Esophagus (tissue), 2 donors: ENCODE measurements at regions not wholly inside any gene's neighbourhood (a gene's known extent, or its start where the extent isn't known, plus 50 kb on each side); places are given as distances from the start of the nearest gene placed in this dataset.

Source experiments
- H3K27ac ChIP-seq, 2 donors: one replicate each; pipeline ENCODE4 v1.5.1; 2013; ENCODE audit warnings: low read depth in 2 of 2, mild to moderate bottlenecking in 2 of 2, inconsistent platforms in 1 of 2, low read length in 1 of 2, moderate library complexity in 1 of 2
- H3K27me3 ChIP-seq, 2 donors: one replicate each; pipeline ENCODE4 v1.6.1; 2013; ENCODE audit warnings: low read length in 2 of 2, control low read depth in 1 of 2, mild to moderate bottlenecking in 1 of 2; ENCODE audit not compliant: insufficient read depth in 2 of 2, control insufficient read depth in 1 of 2
- H3K36me3 ChIP-seq, 2 donors: one replicate each; pipeline ENCODE4 v1.6.1; 2013; ENCODE audit warnings: low read length in 1 of 2; ENCODE audit not compliant: control insufficient read depth in 2 of 2, insufficient read depth in 2 of 2
- H3K4me1 ChIP-seq, 2 donors: one replicate each; pipeline ENCODE4 v1.6.1; 2013; ENCODE audit warnings: low read length in 1 of 2; ENCODE audit not compliant: control insufficient read depth in 2 of 2, insufficient read depth in 2 of 2
- H3K4me3 ChIP-seq, 2 donors: one replicate each; pipeline ENCODE4 v1.5.1; 2013; ENCODE audit warnings: low read length in 2 of 2, mild to moderate bottlenecking in 2 of 2, low read depth in 1 of 2, moderate library complexity in 1 of 2
- H3K9me3 ChIP-seq, 2 donors: one replicate each; pipeline ENCODE4 v1.6.1; 2013; ENCODE audit warnings: mild to moderate bottlenecking in 2 of 2, low read depth in 1 of 2, low read length in 1 of 2, moderate library complexity in 1 of 2; ENCODE audit not compliant: control insufficient read depth in 2 of 2, insufficient read depth in 1 of 2
- WGBS, 2 donors: extraction: QIAGEN DNeasy Blood & Tissue Kit; methylation state at CpG; one replicate each; pipeline ENCODE4 v1.1.7; 2013; 5-methylcytosine and 5-hydroxymethylcytosine counted together
- donor health status: healthy with polysubstance abuse.
- donor health status: Bipolar disorder and iron deficiency.

DNA sequence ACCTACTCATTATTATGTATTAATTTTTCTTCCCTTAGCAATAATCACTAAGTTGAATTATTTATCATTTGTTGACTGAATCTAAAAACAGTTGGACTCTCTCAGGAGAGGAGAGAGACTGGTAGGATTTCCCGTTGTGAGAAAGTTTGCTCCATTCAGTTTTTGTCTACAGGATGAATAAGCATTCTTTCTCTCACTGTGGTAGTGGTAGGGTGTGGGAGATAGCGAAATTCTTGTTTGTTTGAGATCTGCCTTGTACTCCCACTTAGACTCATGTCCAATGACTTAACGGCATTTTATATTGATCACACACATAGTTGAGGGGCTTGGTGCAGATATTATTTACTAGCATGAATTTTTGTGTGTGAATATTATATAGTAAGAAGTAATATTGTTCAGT is 421.0 kb upstream of the PDE3A start:
- 83 to 84% methylated on average over 3 of the region's 3 CpGs for WGBS, 2 donors
- Histone ChIP-seq H3K4me1 (no peaks in the 10 kb centered on the region), H3K27ac (no peak overlapping the region), H3K36me3 (no peaks in the 10 kb centered on the region), H3K27me3 (no peaks in the 10 kb centered on the region), H3K9me3 (no peaks in the 10 kb centered on the region), H3K4me3 (no peak overlapping the region)

DNA sequence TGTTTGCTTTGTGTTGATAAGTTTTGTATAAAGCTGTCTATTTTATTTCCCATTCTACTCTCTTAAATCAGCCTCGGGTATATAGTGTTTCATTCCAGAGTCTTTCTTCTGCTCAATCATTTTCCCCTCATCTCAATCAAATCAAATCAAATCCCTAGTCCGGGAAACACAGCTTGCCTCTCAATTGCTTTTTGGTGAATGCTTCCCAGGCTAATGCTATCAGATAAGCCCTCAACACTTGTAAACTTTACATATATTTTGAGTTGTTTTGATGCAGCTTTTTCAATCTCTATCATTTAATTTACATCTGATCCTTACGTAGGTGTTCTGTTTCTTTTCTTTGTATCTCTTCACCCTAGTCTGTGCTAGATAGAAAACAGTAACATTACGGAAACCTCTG is 416.7 kb upstream of the PDE3A start:
- H3K27me3 ChIP-seq = no peaks in the 10 kb centered on the region
- 77 to 78% methylated on average over 4 of the region's 4 CpGs for WGBS, 2 donors
- no peaks in the 10 kb centered on the region for H3K4me1 ChIP-seq
- H3K4me3 ChIP-seq = no peak overlapping the region
- H3K36me3 ChIP-seq = no peaks in the 10 kb centered on the region
- H3K27ac ChIP-seq = no peak overlapping the region
- no peaks in the 10 kb centered on the region for H3K9me3 ChIP-seq

DNA sequence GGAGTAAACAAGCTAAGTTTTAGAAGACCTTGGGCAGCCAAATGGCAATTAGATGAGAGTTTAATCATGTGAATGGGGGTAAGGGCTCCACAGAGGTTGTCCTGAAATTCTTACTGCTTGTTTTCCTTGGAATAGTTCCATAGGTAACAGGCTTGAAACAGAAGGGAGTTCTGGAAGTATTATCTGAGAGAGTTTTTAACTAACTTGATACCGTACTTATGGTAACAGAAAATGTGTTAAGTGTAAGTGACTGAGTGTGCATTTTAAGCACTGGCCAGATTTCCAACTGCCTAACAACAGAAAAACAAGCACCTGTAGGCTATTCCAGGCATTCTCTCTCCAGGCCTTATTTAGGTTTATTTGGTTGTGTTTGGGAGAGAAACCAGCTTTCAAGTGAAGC is 414.6 kb upstream of the PDE3A start:
- no peaks in the 10 kb centered on the region for H3K36me3 ChIP-seq
- no peaks in the 10 kb centered on the region for H3K27me3 ChIP-seq
- no peak overlapping the region for H3K4me3 ChIP-seq
- no peaks in the 10 kb centered on the region for H3K4me1 ChIP-seq
- no peaks in the 10 kb centered on the region for H3K9me3 ChIP-seq
- 87 to 90% methylated on average over 1 of the region's 1 CpG for WGBS, 2 donors
- H3K27ac ChIP-seq = no peak overlapping the region

GRCh38 chr12:19954163-19954562 is 414.2 kb upstream of the PDE3A start:
- Histone ChIP-seq H3K9me3 (no peaks in the 10 kb centered on the region), H3K4me1 (no peaks in the 10 kb centered on the region), H3K36me3 (no peaks in the 10 kb centered on the region), H3K4me3 (no peak overlapping the region), H3K27ac (no peak overlapping the region), H3K27me3 (no peaks in the 10 kb centered on the region)
- WGBS, 2 donors = 90 to 95% methylated on average over 4 of the region's 4 CpGs

- Histone ChIP-seq H3K9me3 (no peaks in the 10 kb centered on the region), H3K4me3 (no peak overlapping the region), H3K4me1 (no peaks in the 10 kb centered on the region), H3K27me3 (no peaks in the 10 kb centered on the region), H3K36me3 (no peaks in the 10 kb centered on the region), H3K27ac (no peak overlapping the region)
- 62 to 89% methylated on average over 6 of the region's 6 CpGs for WGBS, 2 donors
Observed at GRCh38 chr12:19957308-19958125, 410.8 kb upstream of the PDE3A start.

GRCh38 chr12:19958389-19958788 is 409.9 kb upstream of the PDE3A start:
- WGBS, 2 donors = 97 to 100% methylated on average over 1 of the region's 1 CpG
- Histone ChIP-seq H3K4me1 (no peaks in the 10 kb centered on the region), H3K27ac (no peak overlapping the region), H3K9me3 (no peaks in the 10 kb centered on the region), H3K27me3 (no peaks in the 10 kb centered on the region), H3K36me3 (no peaks in the 10 kb centered on the region), H3K4me3 (no peak overlapping the region)

- no peaks in the 10 kb centered on the region for H3K27me3 ChIP-seq
- no peaks in the 10 kb centered on the region for H3K36me3 ChIP-seq
- whole genome bisulfite sequencing, 2 donors = 26 to 42% methylated on average over 1 of the region's 1 CpG
Observed at GRCh38 chr12:19959353-19959752, 409.0 kb upstream of the PDE3A start.

GRCh38 chr12:19960527-19960926 is 407.8 kb upstream of the PDE3A start:
- 90 to 93% methylated on average over 4 of the region's 4 CpGs for WGBS, 2 donors
- Histone ChIP-seq H3K36me3 (no peaks in the 10 kb centered on the region), H3K27me3 (no peaks in the 10 kb centered on the region), H3K4me3 (no peak overlapping the region), H3K4me1 (no peaks in the 10 kb centered on the region), H3K27ac (no peak overlapping the region), H3K9me3 (no peaks in the 10 kb centered on the region)

More at GRCh38 chr12:19959353-19959752, 409.0 kb upstream of the PDE3A start:
- no peak overlapping the region for H3K27ac ChIP-seq
- no peaks in the 10 kb centered on the region for H3K4me1 ChIP-seq
- H3K4me3 ChIP-seq = no peak overlapping the region
- no peaks in the 10 kb centered on the region for H3K9me3 ChIP-seq

GRCh38 chr12:19962192-19962591 is 406.1 kb upstream of the PDE3A start:
- no peaks in the 10 kb centered on the region for H3K9me3 ChIP-seq
- no peaks in the 10 kb centered on the region for H3K36me3 ChIP-seq
- H3K4me1 ChIP-seq = no peaks in the 10 kb centered on the region
- H3K27ac ChIP-seq = no peak overlapping the region
- 60 to 63% methylated on average over 5 of the region's 5 CpGs for WGBS, 2 donors
- H3K4me3 ChIP-seq = no peak overlapping the region
- no peaks in the 10 kb centered on the region for H3K27me3 ChIP-seq

GRCh38 chr12:19963972-19964371 is 404.4 kb upstream of the PDE3A start:
- no peak overlapping the region for H3K27ac ChIP-seq
- H3K9me3 ChIP-seq = no peaks in the 10 kb centered on the region
- 82 to 83% methylated on average over 3 of the region's 3 CpGs for WGBS, 2 donors
- no peaks in the 10 kb centered on the region for H3K4me1 ChIP-seq
- no peak overlapping the region for H3K4me3 ChIP-seq
- no peaks in the 10 kb centered on the region for H3K27me3 ChIP-seq
- no peaks in the 10 kb centered on the region for H3K36me3 ChIP-seq
